Loucy (cell line): ENCODE measurements at regions not wholly inside any gene's neighbourhood (a gene's known extent, or its start where the extent isn't known, plus 50 kb on each side); places are given as distances from the start of the nearest gene placed in this dataset.

Experiments
- EZH2phosphoT487 ChIP-seq: fragments of 200-600 bp; IDR thresholded peaks from 2 replicates; pipeline ENCODE4 v1.6.1; 2018; ENCODE audit warnings: antibody characterized with exemption, mild to moderate bottlenecking, moderate library complexity, borderline replicate concordance
- TF ChIP-seq, protein P1 (sequence below): fragments of 200-600 bp; sonication (generic); conservative IDR thresholded peaks from 2 replicates; pipeline ENCODE4 v1.5.1; 2014; ENCODE audit warnings: mild to moderate bottlenecking, antibody characterized with exemption, low read length

DNA sequence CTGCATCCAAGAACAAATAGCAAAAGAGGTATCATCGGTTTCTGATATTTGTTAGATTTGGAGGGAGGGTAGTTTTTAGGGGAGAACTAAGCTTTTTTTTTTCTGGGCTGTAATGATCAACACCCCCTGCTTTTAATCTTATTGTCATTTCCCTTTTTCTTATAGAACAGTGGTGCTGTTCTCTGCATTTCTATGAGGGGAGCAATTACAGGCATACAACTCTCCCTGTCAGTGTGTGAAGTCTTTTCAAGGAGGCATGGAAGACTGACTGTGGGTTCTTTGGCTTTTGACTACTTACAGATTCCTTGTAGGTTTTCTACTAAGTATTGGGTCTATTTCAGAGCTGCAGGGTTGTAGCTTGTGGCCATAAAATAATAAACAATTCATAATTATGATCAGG lies 632.3 kb downstream of the TFAP2B start:
- TF ChIP-seq, protein P1, sequence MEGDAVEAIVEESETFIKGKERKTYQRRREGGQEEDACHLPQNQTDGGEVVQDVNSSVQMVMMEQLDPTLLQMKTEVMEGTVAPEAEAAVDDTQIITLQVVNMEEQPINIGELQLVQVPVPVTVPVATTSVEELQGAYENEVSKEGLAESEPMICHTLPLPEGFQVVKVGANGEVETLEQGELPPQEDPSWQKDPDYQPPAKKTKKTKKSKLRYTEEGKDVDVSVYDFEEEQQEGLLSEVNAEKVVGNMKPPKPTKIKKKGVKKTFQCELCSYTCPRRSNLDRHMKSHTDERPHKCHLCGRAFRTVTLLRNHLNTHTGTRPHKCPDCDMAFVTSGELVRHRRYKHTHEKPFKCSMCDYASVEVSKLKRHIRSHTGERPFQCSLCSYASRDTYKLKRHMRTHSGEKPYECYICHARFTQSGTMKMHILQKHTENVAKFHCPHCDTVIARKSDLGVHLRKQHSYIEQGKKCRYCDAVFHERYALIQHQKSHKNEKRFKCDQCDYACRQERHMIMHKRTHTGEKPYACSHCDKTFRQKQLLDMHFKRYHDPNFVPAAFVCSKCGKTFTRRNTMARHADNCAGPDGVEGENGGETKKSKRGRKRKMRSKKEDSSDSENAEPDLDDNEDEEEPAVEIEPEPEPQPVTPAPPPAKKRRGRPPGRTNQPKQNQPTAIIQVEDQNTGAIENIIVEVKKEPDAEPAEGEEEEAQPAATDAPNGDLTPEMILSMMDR, result no peak
- TF ChIP-seq EZH2phosphoT487, result no peak
